ENCODE measurements at regions not wholly inside any gene's neighbourhood (a gene's known extent, or its start where the extent isn't known, plus 50 kb on each side); places are given as distances from the start of the nearest gene placed in this dataset.
A peak's percentile ranks its signal among the peaks of the same experiment; 100 is the strongest.

GRCh38 chr12:92065639-92066038 lies 80.0 kb downstream of the BTG1 start:
- no peaks in the 10 kb centered on the region for H3K36me3 ChIP-seq
- peaks cover 0 to 64% (median 17%) of the 10 kb centered on the region in 6 donors for H3K4me1 ChIP-seq
- intact Hi-C loops (cut with DNase I; ENCODE audit: low total_unique reads) = no loop called here
- WGBS, 5 donors = 64 to 76% (median 72%) methylated on average over 2 of the region's 2 CpGs
- no peaks in the 10 kb centered on the region for H3K27me3 ChIP-seq (replicated peaks in 1 of 7)
- no peak for DNase-seq
- H3K27ac ChIP-seq = peak overlapping the region in 1 of 8 donors; percentile 11
- H3K9me3 ChIP-seq = no peaks in the 10 kb centered on the region
- no peak for TF ChIP-seq CTCF (IDR thresholded peaks at IDR 0.05 in 8 of 11, conservative IDR thresholded peaks at IDR 0.05 in 3 of 11)
- no peak for TF ChIP-seq POLR2A (IDR thresholded peaks at IDR 0.05)
- TF ChIP-seq POLR2AphosphoS5 (IDR thresholded peaks at IDR 0.05) = no peak
- H3K4me3 ChIP-seq = no peak overlapping the region

GRCh38 chr12:92065018-92065499 lies 80.6 kb downstream of the BTG1 start:
- TF ChIP-seq POLR2A (IDR thresholded peaks at IDR 0.05) = no peak
- no peaks in the 10 kb centered on the region for H3K9me3 ChIP-seq
- 56 to 73% (median 65%) methylated on average over 8 of the region's 8 CpGs for WGBS, 5 donors
- H3K36me3 ChIP-seq = no peaks in the 10 kb centered on the region
- no peaks in the 10 kb centered on the region for H3K27me3 ChIP-seq (replicated peaks in 1 of 7)
- H3K4me1 ChIP-seq = peaks cover 0 to 64% (median 19%) of the 10 kb centered on the region in 6 donors
- no peak for DNase-seq
- intact Hi-C loops (cut with DNase I; ENCODE audit: low total_unique reads) = no loop called here
- no peak overlapping the region for H3K4me3 ChIP-seq
- peak overlapping the region in 2 of 8 donors; percentile 11 to 25 for H3K27ac ChIP-seq

GRCh38 chr12:92064422-92064821 lies 81.2 kb downstream of the BTG1 start:
- 76 to 100% (median 78%) methylated on average over 1 of the region's 1 CpG for WGBS, 5 donors
- Histone ChIP-seq H3K27me3 (replicated peaks in 1 of 7) (no peaks in the 10 kb centered on the region), H3K9me3 (no peaks in the 10 kb centered on the region), H3K4me1 (peaks cover 0 to 64% (median 23%) of the 10 kb centered on the region in 6 donors), H3K4me3 (no peak overlapping the region), H3K36me3 (no peaks in the 10 kb centered on the region), H3K27ac (no peak overlapping the region)
- intact Hi-C loops (cut with DNase I; ENCODE audit: low total_unique reads) = no loop called here
- DNase-seq = no peak
- TF ChIP-seq CTCF (IDR thresholded peaks at IDR 0.05 in 8 of 11, conservative IDR thresholded peaks at IDR 0.05 in 3 of 11) = no peak

- H3K9me3 ChIP-seq = no peaks in the 10 kb centered on the region
- H3K4me3 ChIP-seq = no peak overlapping the region
- no peak for TF ChIP-seq POLR2A (IDR thresholded peaks at IDR 0.05)
- no peak for TF ChIP-seq CTCF (IDR thresholded peaks at IDR 0.05 in 8 of 11, conservative IDR thresholded peaks at IDR 0.05 in 3 of 11)
- TF ChIP-seq POLR2AphosphoS5 (IDR thresholded peaks at IDR 0.05) = no peak
- H3K27ac ChIP-seq = no peak overlapping the region
- peaks cover 0 to 65% (median 29%) of the 10 kb centered on the region in 6 donors for H3K4me1 ChIP-seq
- 86 to 96% (median 90%) methylated on average over 3 of the region's 3 CpGs for WGBS, 5 donors
- intact Hi-C loops (cut with DNase I; ENCODE audit: low total_unique reads) = no loop called here
- H3K27me3 ChIP-seq (replicated peaks in 1 of 7) = no peaks in the 10 kb centered on the region
- no peak for DNase-seq
- H3K36me3 ChIP-seq = no peaks in the 10 kb centered on the region
Measured at GRCh38 chr12:92063641-92064040, 82.0 kb downstream of the BTG1 start.
